ENCODE measurements at regions not wholly inside any gene's neighbourhood (a gene's known extent, or its start where the extent isn't known, plus 50 kb on each side); places are given as distances from the start of the nearest gene placed in this dataset.

DNA sequence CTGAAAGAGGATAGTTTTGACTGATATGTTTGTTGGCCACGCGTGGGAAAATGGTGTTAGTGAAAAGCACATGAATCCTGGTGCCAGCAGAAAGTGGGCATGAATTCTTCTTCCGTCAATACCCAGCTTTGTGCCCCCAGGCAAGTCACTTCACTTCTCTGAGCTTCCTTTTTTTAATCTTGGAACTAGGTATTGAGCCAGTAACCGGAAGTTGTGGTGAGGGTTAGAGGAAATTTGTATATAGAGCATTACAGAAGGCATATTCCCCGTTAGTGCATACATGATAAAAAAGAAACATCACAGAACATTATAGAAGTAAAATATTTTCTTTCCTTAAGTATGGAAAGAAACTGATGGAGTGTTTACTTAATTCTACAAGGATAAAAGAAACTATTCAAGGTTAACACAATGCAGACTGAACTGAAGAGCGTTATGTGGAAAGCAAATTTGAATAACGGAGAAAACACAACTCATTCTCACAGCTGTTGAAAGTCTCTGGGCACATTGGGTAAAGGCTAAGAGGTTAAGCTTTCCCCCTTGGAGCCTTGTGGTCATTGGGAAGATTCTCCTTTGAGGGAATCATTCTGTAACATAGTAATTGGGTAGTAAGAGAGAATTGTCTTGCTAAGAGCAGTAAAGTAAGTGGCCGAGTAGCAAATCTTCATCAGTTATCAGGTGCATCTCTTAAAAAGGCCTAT is 223.1 kb downstream of the BCAS1 start:
- no peak for TF ChIP-seq EZH2 (IDR thresholded peaks at IDR 0.05; ENCODE audit: low read depth)
- TF ChIP-seq, protein P1, sequence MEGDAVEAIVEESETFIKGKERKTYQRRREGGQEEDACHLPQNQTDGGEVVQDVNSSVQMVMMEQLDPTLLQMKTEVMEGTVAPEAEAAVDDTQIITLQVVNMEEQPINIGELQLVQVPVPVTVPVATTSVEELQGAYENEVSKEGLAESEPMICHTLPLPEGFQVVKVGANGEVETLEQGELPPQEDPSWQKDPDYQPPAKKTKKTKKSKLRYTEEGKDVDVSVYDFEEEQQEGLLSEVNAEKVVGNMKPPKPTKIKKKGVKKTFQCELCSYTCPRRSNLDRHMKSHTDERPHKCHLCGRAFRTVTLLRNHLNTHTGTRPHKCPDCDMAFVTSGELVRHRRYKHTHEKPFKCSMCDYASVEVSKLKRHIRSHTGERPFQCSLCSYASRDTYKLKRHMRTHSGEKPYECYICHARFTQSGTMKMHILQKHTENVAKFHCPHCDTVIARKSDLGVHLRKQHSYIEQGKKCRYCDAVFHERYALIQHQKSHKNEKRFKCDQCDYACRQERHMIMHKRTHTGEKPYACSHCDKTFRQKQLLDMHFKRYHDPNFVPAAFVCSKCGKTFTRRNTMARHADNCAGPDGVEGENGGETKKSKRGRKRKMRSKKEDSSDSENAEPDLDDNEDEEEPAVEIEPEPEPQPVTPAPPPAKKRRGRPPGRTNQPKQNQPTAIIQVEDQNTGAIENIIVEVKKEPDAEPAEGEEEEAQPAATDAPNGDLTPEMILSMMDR (conservative IDR thresholded peaks at IDR 0.05): no peak
